ENCODE measurements at regions not wholly inside any gene's neighbourhood (a gene's known extent, or its start where the extent isn't known, plus 50 kb on each side); places are given as distances from the start of the nearest gene placed in this dataset.
"Not testable (repeated sequence)": the region's sequence is repeated elsewhere in the genome, so short reads cannot be mapped to it uniquely, and the experiment has no call there.

DNA sequence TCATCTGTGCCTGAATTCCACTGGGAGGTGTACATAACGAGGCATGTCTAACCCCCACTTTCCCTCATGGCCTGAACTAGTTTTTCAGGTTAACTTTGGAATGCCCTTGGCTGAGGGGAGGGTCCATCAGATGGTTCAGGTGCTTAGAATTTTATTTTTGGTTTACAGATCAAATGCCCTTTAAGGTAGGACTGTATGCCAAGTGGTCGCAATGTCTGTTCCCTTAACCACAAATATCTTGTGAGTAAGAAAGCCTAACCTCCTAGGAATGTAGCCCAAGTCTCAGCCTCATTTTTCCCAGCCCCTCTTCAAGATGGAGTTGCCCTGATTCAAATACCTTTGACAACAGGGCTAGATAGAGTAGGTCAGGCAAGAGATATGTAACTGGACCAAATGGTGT is 78.4 kb downstream of the RNASET2 start:
- DNase-seq: no peak

DNA sequence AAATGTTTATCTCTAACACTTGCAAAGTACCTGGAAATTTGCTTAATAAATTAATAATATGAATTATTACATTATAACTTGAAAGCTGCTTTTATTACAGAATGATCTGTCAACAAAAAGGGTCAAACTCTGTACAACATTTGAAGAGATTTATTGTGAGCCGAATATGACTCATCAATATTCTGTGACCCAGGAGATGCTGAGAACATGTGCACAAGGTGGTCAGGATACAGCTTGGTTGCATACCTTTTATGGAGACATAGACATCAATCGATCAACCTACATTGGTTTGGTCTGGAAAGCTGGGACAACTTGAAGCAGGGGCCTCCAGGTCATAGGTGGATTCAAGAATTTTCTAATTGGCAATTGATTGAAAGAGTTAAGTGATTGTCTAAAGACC is 79.0 kb downstream of the RNASET2 start:
- no peak for DNase-seq

DNA sequence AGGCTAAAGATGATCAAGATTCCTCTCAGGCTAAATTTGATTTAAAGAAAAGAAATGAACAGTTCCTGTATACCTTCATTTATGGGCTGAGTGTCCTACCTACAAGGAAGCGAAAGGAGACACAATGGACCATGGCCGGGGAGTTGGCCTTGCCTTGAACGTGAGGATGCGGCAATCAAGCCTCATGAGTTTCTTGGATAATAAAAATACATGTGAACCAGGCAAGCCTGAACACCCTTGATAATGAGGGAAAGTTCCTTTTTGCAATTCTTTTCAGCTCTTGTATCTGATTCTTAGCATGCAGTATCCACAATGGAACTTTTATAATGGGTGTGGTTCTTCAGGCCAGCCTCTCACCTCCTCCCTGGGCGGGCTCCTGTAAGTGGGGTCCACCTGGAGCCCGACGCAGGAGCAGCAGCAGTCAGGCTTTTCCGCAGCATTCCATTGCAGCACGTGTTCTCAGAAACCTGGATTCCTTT is 83.8 kb downstream of the RNASET2 start:
- no peak for DNase-seq

DNA sequence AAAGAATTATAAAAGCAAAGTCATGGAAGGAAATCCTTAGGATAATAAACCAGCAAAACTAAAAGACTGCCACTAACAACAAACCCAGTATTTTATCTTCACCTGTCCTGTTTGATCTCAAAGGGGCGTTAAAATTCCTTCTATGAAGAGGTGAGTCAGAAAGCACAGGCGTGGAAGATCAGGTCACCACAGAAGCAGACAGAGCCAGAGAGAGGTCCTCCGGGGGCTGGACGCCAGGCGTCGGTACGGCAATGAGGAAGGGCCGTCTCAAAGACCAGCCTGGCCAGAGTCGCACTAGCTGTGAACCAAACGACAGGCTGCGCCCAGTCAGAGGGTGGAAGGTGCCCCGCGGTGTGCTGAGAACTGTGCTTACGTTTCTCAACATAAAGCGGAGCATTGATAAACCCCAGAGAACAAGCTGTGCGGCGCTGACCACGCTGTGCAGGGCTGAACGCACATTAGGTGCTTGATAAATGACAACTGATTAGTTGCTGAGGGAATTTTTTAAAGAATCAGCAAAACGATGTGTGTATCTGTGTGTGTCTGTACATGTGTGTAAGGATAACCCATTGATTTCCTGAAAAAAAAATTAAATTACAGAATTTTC is 85.6 kb downstream of the RNASET2 start:
- no peak for DNase-seq

DNA sequence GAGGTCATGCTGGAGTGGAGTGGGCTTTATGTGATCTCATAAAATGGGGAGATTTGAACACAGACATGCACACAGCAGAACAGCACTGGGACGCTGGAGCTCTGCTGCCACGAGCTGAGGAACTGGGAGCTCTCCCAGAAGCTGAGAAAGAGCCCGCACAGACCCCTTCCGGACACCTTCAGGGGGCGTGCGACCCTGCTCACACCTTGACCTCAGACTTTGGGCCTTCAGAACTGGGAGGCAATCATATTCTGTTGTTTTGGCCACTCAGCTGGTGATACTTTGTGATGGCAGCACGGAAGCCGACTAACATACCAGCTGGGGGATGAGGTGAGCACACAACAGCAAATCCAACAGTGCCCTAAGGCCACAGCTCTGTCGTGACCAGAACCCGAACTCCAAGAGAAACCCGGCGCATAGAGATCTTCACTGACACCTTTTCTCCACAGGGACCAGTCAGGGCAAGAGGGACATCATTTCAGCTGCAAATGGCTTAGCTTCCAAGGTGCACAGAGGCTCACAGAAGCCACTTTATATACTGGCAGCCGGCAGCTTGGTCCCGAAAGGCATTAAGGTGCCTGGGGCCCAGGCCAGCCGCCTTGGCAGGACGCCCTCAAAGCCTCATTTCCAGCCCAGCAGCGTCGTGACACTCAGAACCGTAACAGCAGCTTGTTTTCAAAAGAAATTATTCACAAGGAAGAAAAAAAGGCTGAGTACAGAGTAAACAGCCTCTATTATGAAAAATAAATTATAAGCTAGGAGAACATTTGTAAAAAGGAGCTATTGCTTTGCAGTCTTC is 89.3 kb downstream of the RNASET2 start:
- DNase-seq: no peak

DNA sequence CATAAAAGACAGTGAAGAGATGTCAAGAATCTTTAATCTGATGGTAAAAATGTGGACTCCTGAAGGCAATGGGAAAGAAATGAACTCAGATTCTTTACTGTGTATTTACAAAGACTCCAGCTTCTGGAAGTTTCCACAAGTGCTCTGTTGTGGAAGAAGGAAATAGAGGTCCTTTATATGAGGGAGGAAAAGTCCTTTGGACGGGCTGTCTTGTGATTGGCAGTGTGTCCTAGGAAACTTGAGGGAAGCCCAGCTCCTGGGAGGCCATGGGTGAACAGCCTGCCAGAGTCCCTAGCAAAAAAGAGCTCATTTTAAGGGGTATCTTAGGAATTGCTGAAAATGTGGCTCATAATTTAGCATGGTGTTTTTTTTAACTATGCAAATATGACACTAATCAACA is 92.0 kb downstream of the RNASET2 start:
- no peak for DNase-seq

DNA sequence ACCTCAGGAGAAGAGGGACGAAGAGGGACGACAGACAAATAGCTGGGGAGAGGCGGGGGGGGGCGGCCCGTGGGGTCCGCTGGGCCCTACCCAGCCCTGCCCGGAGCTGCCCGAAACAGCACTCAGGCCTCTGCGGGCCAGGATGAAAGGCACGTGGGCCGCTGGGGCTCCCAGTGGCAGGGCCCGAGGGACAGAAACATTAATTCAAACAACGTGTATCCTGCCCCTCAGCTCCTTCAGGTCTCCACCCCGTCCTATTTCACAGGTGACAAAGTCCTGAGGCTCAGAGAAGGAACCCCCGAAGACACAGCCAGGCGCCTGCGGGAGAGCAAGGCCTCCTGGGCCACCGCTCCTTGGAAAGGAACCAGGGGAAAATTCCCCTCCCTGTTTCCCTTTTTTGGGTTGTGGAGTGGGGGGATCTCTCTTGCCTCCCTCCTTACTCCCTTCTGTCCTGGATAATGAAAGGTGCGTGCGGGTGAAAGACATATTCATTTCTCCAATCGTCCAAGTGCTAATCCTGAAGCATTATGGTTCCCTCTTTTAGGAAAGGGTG is 93.3 kb downstream of the RNASET2 start:
- no peak for DNase-seq

DNA sequence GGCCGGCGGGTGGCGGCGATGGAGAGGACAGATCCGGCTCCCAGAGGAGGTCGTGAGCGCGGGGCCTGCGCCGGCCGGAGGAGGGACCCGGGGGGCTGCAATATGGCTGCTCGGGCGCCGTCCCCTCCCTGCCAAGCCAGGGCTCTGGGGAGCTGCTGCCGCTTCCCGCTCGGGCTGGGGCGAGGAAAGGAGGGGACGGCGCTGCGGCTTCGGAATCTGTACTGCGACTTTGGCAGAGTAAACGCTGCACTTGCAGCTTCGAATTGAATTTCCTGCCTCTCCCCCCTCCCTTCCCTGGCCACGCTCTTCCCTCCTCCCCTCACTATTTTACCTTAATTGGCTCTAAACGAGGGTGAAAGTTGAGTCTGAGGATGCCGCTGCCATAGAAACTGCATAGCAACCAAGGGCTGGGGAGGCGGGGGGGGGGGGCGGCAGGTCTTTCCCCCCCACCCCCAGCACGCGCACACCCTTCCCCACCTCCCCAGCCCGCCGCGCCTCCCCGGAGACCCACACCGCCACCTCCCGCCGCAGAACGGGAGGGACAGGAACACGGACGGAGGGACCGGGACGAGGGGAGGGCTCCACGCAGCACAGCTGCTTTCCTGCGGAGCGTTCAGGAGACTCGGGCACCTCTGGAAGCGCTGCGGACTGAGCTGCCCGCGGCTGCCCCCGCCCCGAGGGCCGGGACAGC is 93.9 kb downstream of the RNASET2 start:
- no peak for DNase-seq

DNA sequence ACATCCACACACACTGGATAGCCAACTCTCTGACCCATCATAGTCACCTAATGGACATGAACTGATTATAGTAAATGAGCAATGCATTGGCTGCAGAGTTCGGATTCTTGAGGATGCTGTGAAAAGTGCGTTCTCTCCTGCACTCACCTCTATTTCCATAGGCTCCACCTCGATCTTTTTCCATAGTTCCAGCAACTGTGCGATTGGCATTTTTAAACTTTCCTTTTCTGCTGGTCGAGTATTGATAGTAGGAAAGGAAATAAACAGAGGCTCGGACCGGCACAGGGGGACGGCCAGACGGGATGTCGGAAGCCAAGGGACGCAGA is 94.4 kb downstream of the RNASET2 start:
- DNase-seq: no peak

DNA sequence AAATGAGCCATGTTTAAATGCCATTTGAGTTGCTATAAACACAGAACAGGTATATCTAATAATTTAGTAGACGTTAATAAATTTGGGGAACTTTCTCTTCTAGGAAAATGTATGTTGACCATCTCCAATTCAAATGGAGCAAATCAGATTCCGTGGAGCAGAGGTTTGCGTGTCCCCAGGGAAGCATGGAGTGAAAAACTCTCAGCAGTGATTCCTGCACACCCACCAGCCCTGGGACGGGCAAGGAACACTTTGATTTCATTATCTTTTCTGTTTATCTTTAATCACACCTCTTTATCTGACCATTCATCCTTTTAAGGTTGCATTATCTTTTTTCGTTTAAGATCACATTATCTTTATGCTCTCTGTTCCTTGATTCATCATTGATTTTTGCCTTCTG is 95.0 kb downstream of the RNASET2 start:
- no peak for DNase-seq

DNA sequence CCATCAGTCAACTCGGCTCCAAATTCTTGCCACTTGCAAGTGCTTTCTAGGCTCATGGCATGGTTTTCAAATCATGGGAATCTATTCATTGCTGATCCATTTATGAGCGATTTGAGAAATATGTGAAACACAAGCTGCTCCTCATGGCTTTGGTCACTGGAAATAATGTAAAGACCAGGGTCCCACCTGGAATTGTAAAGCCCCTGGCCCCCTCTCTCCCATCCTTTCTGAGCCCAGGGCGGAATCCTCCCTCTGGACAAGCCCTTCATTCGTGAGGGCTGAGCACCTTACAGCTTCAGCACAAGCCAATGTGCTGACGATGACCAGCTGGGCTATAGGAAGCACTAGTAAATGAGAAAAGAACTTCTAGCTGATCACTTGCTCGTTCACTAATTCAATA is 96.0 kb downstream of the RNASET2 start:
- DNase-seq: no peak

DNA sequence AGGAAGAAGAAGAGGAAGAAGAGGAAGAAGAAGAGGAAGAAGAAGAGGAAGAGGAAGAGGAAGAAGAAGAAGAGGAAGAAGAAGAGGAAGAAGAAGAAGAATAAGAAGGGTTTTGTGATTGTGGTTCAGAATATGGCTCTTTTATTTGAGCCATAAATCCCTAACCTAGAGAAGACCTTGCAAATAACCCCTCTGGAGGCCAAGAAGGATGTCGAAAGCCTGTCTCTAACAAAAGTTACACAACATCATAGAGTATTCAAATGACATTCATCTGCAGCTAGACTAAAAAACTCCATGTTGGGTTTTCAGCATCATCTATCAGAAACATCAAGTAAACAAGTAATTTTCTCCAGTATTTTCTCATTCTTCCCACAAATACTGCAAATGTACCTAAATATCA is 100.9 kb downstream of the RNASET2 start:
- DNase-seq: no peak

DNA sequence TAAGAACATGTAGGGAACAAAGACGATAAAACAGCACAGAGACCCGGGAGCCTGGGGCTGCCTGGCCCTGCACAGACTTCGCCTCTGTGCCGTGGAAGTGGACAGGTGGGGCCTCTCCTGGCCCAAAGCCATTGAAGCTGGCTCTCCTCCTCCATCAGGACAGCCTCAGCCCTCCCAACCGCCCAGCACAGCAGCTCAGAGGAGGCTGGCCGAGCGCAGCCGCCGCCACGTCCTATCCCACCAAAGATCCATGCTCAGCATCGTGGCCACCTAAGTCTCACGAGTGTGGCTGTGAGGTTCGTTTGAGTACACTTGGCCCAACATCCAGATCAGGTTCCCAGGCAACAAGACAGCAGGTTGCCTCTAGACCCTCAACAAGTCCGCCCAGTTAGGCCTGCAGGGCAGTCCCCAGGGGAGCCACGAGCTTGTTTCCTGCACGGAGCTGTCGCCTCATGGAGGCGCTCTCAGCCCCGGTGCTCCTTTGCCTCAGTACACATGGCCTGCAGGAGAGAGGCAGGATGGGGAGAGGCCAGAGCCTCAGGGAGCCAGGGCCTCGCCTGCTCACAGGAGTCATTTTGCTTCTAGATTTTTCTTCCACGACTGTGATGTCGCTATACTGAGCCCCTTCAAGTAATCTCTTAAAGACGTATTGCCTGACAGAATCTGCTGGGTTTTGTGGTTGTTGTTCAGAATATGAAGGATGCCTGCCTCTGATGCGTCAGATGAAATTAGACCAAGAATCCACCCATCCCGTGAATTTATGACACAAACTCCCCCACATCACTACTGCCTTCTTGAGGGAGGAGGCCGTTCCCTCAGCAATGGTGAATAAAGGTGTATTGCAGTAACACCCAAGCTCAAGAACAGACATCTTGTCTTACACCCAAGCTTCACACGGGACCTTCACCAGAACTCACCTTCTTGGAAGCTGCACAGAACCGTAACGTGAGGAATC is 102.7 kb downstream of the RNASET2 start:
- no peak for DNase-seq

DNA sequence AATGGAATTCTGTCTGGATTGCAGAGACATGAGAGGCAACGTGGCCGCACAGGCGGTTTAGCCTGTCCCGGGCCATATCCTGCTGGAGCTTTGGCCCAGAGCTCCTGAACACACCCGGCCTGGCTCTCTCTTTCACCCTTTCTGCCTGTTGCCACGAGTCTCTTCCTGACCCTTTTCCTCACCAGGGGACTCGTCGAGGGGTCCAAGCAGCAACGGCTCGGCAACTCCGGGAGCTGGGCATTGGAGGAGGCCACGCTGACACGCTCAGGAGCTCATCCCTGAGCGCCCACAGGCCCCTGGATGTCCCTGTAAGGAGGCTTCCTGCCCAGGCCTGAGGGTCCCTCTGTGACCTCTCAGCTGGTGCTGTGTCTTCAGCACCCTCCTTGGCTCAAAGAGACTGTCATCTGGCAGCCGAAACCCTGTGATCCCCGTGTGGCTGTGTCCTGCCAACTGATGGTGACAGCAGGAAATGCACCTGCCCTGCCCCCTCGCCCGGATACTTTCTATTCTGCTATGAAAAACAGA is 103.8 kb downstream of the RNASET2 start:
- DNase-seq: no peak

DNA sequence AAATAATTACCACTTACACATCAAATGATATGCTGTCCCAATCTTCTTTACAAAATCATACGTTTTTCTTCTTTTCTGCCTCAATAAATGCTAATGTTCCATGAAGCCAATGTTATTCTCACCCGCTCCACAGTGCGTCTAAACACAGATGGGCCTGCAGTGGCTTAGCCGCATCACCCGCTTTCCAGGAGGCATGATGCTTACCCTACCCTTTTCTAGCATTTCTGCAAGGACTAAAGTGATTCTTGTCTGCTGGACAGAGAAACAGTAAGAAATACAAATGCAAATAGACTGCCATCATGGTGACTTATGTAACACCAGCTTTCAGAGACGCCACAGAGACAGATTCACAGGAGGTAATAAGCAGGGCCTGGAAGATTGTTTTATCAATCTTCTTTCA is 104.4 kb downstream of the RNASET2 start:
- DNase-seq: no peak

DNA sequence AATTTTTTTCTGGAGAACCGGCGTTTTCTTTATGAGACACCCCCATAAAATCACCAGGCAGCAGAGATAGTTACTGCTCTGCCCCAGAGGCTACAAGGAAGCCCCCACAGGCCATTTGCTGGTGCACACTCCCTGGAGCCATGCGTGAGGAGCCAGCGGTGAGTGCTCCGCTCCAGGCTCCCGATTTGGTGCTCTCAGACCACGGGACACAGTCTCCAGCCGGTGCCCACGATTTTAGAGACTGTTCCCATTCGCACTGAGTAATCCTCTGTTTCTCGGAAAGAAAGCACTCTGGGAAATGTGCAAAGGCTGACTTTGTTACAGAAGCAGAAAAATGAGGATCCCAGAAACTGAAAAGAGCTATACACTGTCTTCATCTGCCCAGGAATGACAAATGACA is 104.9 kb downstream of the RNASET2 start:
- DNase-seq: no peak

DNA sequence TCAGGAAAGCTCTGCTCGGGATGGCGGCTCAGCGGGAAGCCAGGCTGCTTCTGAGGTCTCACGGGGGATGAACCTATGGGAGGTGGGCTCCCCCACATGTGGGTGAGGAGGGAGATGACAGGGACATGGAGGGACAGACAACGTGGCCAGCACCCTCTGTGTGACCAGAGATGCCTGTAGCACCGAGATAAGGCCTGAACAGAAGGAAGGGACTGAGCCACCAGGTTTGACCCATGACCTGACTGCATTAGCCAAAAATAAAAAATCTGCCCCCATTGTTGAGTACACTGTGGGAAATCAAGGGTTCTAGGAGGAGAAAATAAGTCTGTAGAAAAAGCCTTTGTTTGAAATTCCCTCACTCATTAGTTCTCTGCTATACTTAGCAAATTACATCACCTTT is 105.7 kb downstream of the RNASET2 start:
- no peak for DNase-seq

DNA sequence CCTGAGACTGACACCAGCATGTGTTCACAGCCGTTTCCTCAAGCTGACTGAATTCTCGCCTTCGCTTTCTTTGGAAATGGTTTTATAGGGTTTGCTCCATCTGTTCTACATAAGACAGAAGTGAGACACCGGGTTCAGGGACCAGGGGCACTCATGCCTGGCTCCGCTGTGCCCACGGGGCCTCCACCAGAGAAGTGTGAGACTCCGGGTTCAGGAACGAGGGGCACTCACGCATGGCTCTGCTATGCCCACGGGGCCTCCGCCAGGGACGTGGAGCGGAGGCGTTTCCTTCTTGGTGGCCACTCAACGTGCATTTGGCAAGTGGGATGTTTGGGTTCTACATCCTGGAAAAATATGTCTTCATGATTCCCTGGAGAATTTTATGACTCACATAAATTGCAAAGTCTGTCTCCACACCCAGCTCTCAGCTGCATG is 106.6 kb downstream of the RNASET2 start:
- no peak for DNase-seq

DNA sequence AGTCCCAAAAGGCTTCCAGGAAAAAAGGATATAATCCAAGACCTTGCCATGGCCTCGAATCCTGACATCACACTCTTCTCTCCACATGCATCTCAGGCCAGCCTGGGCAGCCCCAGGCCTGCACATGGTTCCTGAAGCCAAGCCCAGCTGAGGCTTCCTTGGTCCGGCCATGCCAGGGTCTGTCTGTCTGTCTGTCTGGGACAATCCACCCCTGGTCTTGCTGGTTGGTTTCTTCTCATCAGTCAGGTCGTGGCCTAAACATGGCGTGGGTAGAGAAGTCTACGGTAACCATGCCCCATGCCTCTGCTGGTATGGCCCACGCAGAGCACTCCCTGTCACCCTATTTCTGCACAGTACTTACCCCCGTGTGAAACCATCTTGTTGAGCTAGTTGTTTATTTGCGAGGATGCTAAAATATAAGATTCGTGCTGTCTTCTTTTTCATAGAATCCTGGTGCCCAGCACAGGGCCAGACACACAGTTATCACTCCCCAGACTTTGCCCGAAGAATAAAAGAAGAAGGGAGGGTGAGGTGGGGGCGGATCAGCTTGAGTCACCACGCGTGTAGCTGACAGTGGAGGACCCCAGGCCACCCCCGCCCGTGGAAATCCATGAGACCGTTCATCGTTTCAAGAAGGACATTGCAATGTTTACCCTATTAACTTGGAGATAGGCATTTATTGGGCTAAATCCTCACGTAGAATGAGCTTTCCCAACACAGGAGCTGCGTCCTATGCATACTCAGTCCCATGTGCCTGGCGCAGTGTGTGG is 107.2 kb downstream of the RNASET2 start:
- no peak for DNase-seq

DNA sequence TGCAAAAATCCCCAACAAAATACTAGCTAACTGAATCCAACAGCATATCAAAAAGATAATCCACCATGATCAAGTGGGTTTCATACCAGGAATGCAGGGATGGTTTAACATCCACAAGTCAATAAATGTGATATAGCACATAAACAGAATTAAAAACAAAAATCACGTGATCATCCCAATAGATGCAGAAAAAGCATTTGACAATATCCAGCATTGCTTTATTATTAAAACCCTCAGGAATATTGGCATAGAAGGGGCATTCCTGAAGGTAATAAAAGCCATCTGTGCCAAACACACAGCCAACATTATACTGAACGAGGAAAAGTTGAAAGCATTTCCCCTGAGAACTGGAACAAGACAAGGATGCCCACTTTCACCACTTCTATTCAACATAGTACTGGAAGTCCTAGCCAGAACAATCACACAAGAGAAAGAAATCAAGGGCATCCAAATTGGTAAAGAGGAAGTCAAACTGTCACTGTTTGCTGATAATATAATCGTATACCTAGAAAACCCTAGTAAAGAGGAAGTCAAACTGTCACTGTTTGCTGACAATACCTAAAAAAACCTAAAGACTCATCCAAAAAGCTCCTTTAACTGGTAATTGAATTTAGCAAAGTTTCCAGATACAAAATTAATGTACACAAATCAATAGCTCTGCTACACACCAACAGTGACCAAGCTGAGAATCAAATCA is 109.8 kb downstream of the RNASET2 start:
- not testable (repeated sequence) for DNase-seq

DNA sequence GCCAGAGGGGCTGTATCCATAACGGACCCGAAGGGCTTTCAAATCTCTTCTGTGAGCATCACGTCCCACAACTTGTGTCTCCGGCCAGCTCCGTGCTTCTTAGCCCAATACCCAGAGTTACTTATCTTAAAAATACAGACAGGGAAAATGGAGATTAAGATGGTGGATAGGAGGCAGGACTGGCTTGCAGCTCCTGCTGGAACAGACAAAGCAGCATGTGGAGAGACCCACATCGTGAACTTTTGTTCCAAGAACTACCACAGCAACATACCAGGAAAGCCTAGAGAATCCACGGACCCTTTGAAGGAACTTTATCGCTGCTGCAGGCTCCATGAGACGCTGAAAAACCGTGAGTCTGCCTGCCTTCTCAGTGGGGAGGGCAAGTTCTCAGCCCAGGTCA is 113.7 kb downstream of the RNASET2 start:
- no peak for DNase-seq

Data from NCI-H1436 (cell line).